ENCODE measurements at regions not wholly inside any gene's neighbourhood (a gene's known extent, or its start where the extent isn't known, plus 50 kb on each side); places are given as distances from the start of the nearest gene placed in this dataset.
"Not testable (repeated sequence)": the region's sequence is repeated elsewhere in the genome, so short reads cannot be mapped to it uniquely, and the experiment has no call there.

- no peak for DNase-seq
Observed at GRCh38 chr13:111064661-111065060, 50.4 kb upstream of the ARHGEF7 start.

GRCh38 chr13:111062966-111063365 is 52.1 kb upstream of the ARHGEF7 start:
- DNase-seq: no peak

GRCh38 chr13:111062305-111062704 is 52.8 kb upstream of the ARHGEF7 start:
- DNase-seq: no peak

GRCh38 chr13:111061358-111062045 is 53.6 kb upstream of the ARHGEF7 start:
- DNase-seq: no peak

- no peak for DNase-seq
Observed at GRCh38 chr13:111060237-111060919, 54.7 kb upstream of the ARHGEF7 start.

GRCh38 chr13:111058796-111059506 is 56.2 kb upstream of the ARHGEF7 start:
- DNase-seq: peak; percentile 76

GRCh38 chr13:111058339-111058738 is 56.8 kb upstream of the ARHGEF7 start:
- DNase-seq: not testable (repeated sequence)

GRCh38 chr13:111051726-111052232 is 63.3 kb upstream of the ARHGEF7 start:
- not testable (repeated sequence) for DNase-seq

GRCh38 chr13:111051041-111051725 is 63.9 kb upstream of the ARHGEF7 start:
- no peak for DNase-seq

GRCh38 chr13:111050539-111050879 is 64.6 kb upstream of the ARHGEF7 start:
- no peak for DNase-seq

GRCh38 chr13:111049791-111050538 is 65.1 kb upstream of the ARHGEF7 start:
- DNase-seq: peak; percentile 16

- DNase-seq: no peak
Observed at GRCh38 chr13:111048387-111048786, 66.7 kb upstream of the ARHGEF7 start.

- DNase-seq: no peak
Observed at GRCh38 chr13:111047326-111047725, 67.8 kb upstream of the ARHGEF7 start.

- no peak for DNase-seq
Observed at GRCh38 chr13:111046590-111047141, 68.4 kb upstream of the ARHGEF7 start.

GRCh38 chr13:111045170-111045569 is 69.9 kb upstream of the ARHGEF7 start:
- DNase-seq: no peak

- no peak for DNase-seq
Observed at GRCh38 chr13:111044087-111044830, 70.9 kb upstream of the ARHGEF7 start.

GRCh38 chr13:111043575-111043982 is 71.5 kb upstream of the ARHGEF7 start:
- peak; percentile 64 for DNase-seq

GRCh38 chr13:111042661-111043226 is 72.4 kb upstream of the ARHGEF7 start:
- no peak for DNase-seq

- DNase-seq: no peak
Observed at GRCh38 chr13:111040830-111041229, 74.3 kb upstream of the ARHGEF7 start.

- DNase-seq: no peak
Observed at GRCh38 chr13:111039735-111040134, 75.4 kb upstream of the ARHGEF7 start.

GRCh38 chr13:111038887-111039286 is 76.2 kb upstream of the ARHGEF7 start:
- no peak for DNase-seq

Data from fibroblast of skin of scalp (primary cell).